Ascending aorta (tissue), 2 donors: ENCODE measurements at regions not wholly inside any gene's neighbourhood (a gene's known extent, or its start where the extent isn't known, plus 50 kb on each side); places are given as distances from the start of the nearest gene placed in this dataset.

Experiments used
- DNase-seq, 2 donors: peaks; one replicate each; pipeline ENCODE4 v3.0.0-alpha.2; 2019; ENCODE audit warnings: low spot score in 2 of 2
- H3K27ac ChIP-seq, 2 donors: fragments of 200-600 bp; sonication (generic); one replicate each; pipeline ENCODE4 v1.5.1; 2016 to 2017; ENCODE audit warnings: mild to moderate bottlenecking in 1 of 2
- H3K27me3 ChIP-seq: fragments of 200-600 bp; sonication (generic); one replicate; pipeline ENCODE4 v1.5.1; 2017
- H3K36me3 ChIP-seq, 2 donors: fragments of 200-600 bp; sonication (generic); one replicate each; pipeline ENCODE4 v1.5.1; 2016
- H3K4me1 ChIP-seq, 2 donors: fragments of 200-600 bp; sonication (generic); one replicate each; pipeline ENCODE4 v1.5.1; 2016 to 2017; ENCODE audit warnings: mild to moderate bottlenecking in 1 of 2
- H3K4me3 ChIP-seq, 2 donors: fragments of 200-600 bp; sonication (generic); one replicate each; pipeline ENCODE4 v1.5.1; 2016 to 2017; ENCODE audit warnings: mild to moderate bottlenecking in 1 of 2
- H3K9me3 ChIP-seq, 2 donors: fragments of 200-600 bp; sonication (generic); one replicate each; pipeline ENCODE4 v1.5.1; 2016
- intact Hi-C: fragments of 100-400 bp; cut with DNase I; formaldehyde crosslinking; loops from one replicate; pipeline ENCODE4 v1.15.1; 2023
- TF ChIP-seq, protein P1 (sequence below), 3 experiments: fragments of 200-600 bp in 2 of 3; fragments of 450-650 bp in 1 of 3; sonication (generic) in 2 of 3; IDR thresholded peaks; one replicate each; pipeline ENCODE4 v1.5.1; 2016 to 2019; ENCODE audit warnings: antibody characterized with exemption in 3 of 3, mild to moderate bottlenecking in 1 of 3, moderate library complexity in 1 of 3

DNA sequence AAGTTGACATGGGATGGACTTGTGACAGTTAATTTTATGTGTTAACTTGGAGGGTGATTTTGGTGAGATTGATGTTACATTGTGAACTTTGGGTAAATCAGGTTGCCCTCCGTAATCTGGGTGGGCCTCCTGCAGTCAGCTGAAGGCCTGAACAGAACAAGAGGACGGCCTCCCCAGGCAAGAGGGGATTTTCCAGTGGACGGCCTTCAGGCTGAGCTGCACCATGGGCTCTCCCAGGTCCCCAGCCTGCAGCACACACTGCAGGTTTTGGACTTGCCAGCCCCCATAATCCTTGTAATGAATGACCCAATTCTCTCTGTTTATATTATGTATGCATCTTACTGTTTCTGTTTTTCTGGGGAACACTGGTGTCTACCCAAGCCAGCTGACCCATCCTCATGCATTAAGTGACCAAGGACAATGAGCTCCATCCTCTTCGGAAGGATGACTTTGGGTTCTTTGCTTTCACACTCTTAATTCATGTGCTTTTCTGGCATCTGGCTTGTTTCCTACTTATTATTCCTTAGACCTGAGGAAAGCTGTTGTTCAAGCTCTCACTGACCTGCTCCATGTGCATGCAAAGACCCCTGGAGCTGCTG is 64.2 kb downstream of the DACT2 start:
- intact Hi-C loops = no loop called here
- no peaks in the 10 kb centered on the region for H3K9me3 ChIP-seq
- no peaks in the 10 kb centered on the region for H3K36me3 ChIP-seq
- H3K27ac ChIP-seq = no peak overlapping the region
- no peak overlapping the region for H3K4me3 ChIP-seq
- TF ChIP-seq, protein P1, sequence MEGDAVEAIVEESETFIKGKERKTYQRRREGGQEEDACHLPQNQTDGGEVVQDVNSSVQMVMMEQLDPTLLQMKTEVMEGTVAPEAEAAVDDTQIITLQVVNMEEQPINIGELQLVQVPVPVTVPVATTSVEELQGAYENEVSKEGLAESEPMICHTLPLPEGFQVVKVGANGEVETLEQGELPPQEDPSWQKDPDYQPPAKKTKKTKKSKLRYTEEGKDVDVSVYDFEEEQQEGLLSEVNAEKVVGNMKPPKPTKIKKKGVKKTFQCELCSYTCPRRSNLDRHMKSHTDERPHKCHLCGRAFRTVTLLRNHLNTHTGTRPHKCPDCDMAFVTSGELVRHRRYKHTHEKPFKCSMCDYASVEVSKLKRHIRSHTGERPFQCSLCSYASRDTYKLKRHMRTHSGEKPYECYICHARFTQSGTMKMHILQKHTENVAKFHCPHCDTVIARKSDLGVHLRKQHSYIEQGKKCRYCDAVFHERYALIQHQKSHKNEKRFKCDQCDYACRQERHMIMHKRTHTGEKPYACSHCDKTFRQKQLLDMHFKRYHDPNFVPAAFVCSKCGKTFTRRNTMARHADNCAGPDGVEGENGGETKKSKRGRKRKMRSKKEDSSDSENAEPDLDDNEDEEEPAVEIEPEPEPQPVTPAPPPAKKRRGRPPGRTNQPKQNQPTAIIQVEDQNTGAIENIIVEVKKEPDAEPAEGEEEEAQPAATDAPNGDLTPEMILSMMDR (IDR thresholded peaks at IDR 0.05) = no peak
- H3K4me1 ChIP-seq = no peaks in the 10 kb centered on the region
- no peaks in the 10 kb centered on the region for H3K27me3 ChIP-seq
- DNase-seq = no peak

DNA sequence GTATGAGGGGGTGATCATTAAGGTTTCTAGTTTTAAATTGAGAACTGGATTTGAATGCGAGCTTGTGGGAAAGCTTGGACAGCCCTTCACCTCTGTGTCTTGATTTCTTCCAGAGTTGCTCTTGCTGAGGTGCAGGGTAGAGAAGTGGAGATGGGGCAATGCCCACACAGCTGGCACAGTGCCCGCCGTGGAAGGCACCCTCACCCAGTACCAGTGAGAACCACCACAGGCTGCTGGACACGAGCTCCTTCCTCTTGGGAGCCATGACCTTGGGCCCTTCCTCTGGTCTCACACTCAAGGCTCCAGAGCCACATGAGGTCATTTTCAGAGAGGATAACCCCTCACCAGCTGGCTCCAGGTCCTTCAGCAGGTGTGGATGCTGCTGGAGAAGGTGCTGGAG is 67.3 kb downstream of the DACT2 start:
- peak in 1 of 2 donors; percentile 46 for DNase-seq
- H3K9me3 ChIP-seq = no peaks in the 10 kb centered on the region
- no peaks in the 10 kb centered on the region for H3K4me1 ChIP-seq
- no peaks in the 10 kb centered on the region for H3K36me3 ChIP-seq
- H3K27me3 ChIP-seq = no peaks in the 10 kb centered on the region
- H3K27ac ChIP-seq = no peak overlapping the region
- no peak overlapping the region for H3K4me3 ChIP-seq
- intact Hi-C loops = no loop called here
- TF ChIP-seq, protein P1 (IDR thresholded peaks at IDR 0.05) = no peak

DNA sequence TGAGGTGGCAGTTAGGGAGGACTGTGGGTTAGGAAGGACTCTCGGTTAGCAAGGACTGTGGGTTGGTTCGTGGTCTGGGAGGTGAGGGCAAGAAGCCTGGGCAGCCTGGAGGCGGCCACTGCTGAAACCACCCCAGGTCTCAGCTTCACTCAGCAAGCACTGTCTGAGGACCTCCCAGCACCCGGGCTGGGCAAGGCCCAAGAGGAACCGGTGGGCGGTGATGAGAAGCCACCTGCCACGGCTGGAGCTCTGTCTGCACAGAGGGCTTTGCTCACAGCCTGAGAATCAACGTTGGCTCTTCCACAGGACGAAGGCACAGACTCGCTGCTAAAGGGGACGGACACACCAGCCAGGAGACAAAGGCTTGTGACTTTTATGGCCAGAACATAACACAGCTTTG is 69.3 kb downstream of the DACT2 start:
- Histone ChIP-seq H3K9me3 (no peaks in the 10 kb centered on the region), H3K27ac (no peak overlapping the region), H3K27me3 (no peaks in the 10 kb centered on the region), H3K36me3 (no peaks in the 10 kb centered on the region), H3K4me1 (no peaks in the 10 kb centered on the region), H3K4me3 (no peak overlapping the region)
- DNase-seq = no peak
- intact Hi-C loops = no loop called here
- TF ChIP-seq, protein P1 (IDR thresholded peaks at IDR 0.05) = no peak

DNA sequence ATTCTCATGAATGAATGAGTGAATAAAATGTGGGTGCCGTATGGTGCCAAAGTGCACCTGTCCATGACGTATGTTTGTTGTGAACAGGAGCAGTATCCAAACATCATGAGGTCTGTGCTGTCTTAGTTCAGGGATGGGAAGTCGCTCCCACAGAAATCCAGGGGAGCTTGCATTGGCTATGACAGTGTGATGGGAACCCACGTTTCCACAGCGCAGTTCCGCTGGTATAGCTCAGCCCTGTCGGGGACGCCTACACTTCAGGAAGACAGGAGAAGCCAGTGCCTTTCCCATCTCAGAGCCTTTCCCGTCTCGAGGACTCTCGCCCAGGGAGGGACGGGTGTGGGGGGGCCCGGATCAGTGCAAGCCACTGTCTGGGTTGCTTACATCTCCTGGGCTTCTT is 69.8 kb downstream of the DACT2 start:
- Histone ChIP-seq H3K27ac (no peak overlapping the region), H3K4me1 (no peaks in the 10 kb centered on the region), H3K4me3 (no peak overlapping the region), H3K36me3 (no peaks in the 10 kb centered on the region), H3K27me3 (no peaks in the 10 kb centered on the region), H3K9me3 (no peaks in the 10 kb centered on the region)
- DNase-seq = no peak
- TF ChIP-seq, protein P1 (IDR thresholded peaks at IDR 0.05) = no peak
- intact Hi-C loops = no loop called here

DNA sequence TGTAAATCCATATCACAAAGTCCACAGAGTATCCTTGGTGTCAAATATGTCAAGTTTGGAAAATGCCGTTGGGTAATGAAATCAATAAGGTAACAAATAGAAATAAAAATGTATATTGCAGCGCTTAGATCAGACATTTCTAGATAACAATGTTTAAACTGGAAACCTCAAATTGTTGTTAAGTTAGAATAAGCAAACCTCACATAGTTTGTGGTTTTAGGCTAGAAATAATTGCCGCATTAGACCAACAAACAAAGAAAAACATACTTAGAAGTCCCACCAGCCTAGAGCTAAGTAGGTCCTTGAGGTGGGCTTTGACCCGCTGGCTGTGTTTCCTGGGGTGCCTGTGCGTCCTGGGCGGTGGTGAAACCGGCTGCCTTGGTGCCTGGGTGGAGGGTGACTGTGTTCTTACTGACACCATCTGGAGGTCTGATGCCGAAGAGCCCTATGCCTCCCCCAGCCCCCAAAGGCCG is 71.4 kb downstream of the DACT2 start:
- TF ChIP-seq, protein P1 (IDR thresholded peaks at IDR 0.05) = no peak
- Histone ChIP-seq H3K27me3 (no peaks in the 10 kb centered on the region), H3K36me3 (no peaks in the 10 kb centered on the region), H3K27ac (no peak overlapping the region), H3K9me3 (no peaks in the 10 kb centered on the region), H3K4me3 (no peak overlapping the region), H3K4me1 (no peaks in the 10 kb centered on the region)
- intact Hi-C loops = no loop called here
- no peak for DNase-seq
